ENCODE measurements at regions not wholly inside any gene's neighbourhood (a gene's known extent, or its start where the extent isn't known, plus 50 kb on each side); places are given as distances from the start of the nearest gene placed in this dataset.

DNA sequence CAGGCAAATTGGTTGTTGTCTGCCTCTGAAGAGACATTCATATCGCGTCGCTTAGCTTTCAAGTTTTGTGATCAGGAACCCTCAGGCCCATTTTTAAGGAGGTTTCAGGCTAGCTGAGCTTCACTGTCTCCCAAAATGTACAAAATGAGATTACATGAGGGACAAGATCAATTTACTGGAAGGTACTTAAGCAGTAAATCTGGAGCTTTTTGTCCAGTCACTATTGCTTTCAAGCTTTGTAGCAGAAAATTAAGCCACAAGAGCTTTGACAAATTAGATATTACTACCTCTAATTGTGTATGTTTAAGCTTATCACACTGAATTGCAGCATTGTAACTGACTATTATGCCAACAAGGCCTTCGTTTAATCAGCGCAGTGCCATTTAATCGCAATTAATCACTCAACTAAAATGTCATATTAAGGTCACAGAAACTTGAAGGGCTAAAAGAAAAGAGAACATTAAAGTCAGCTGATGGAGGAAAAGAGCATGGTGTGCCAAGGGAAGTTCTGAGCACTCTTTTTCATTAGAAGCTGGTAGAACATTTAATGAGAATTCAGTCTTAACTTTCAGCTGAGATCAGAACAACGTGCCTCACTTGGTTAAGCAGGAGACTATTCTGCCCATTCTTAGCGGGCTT, 353.0 kb downstream of the FBXO8 start:
- no peak for TF ChIP-seq POLR2A (IDR thresholded peaks at IDR 0.05)
- TF ChIP-seq, protein P1, sequence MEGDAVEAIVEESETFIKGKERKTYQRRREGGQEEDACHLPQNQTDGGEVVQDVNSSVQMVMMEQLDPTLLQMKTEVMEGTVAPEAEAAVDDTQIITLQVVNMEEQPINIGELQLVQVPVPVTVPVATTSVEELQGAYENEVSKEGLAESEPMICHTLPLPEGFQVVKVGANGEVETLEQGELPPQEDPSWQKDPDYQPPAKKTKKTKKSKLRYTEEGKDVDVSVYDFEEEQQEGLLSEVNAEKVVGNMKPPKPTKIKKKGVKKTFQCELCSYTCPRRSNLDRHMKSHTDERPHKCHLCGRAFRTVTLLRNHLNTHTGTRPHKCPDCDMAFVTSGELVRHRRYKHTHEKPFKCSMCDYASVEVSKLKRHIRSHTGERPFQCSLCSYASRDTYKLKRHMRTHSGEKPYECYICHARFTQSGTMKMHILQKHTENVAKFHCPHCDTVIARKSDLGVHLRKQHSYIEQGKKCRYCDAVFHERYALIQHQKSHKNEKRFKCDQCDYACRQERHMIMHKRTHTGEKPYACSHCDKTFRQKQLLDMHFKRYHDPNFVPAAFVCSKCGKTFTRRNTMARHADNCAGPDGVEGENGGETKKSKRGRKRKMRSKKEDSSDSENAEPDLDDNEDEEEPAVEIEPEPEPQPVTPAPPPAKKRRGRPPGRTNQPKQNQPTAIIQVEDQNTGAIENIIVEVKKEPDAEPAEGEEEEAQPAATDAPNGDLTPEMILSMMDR (IDR thresholded peaks at IDR 0.05), result no peak
- Histone ChIP-seq H3K36me3 (no peaks in the 10 kb centered on the region), H3K27me3 (no peaks in the 10 kb centered on the region), H3K4me3 (no peak overlapping the region), H3K4me1 (no peaks in the 10 kb centered on the region), H3K9me3 (no peaks in the 10 kb centered on the region), H3K27ac (no peak overlapping the region)
- DNase-seq (no peak), ATAC-seq (no peak)
- intact Hi-C loops (cut with DNase I), result no loop called here
- WGBS (ENCODE audit: insufficient coverage, low coverage, low lambda C conversion rate, missing lambda C conversion rate), result 65% methylated on average over 8 of the region's 8 CpGs

DNA sequence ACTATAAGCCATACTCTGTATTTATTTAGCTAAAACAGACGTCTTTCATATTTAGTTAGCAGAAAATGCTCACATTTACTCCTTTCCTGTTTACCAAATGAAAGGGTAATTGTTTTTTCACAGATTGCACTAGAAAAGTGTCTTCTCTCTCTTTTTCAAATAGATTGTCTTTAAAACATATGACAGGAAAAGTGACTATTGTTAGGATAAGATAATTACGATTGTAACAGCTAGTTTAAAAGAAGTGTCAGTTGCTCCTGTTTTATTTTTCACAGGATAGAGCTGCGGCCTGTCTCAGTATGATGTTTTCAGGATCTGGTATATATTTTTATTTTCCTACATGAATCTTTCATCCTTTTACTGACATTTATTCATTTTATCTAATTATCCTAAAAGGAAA, 353.5 kb downstream of the FBXO8 start:
- no peaks in the 10 kb centered on the region for H3K36me3 ChIP-seq
- no peaks in the 10 kb centered on the region for H3K27me3 ChIP-seq
- intact Hi-C loops (cut with DNase I), result no loop called here
- H3K9me3 ChIP-seq, result no peaks in the 10 kb centered on the region
- WGBS (ENCODE audit: insufficient coverage, low coverage, low lambda C conversion rate, missing lambda C conversion rate), result 29% methylated on average over 3 of the region's 3 CpGs
- no peaks in the 10 kb centered on the region for H3K4me1 ChIP-seq
- no peak overlapping the region for H3K4me3 ChIP-seq
- no peak overlapping the region for H3K27ac ChIP-seq
- no peak for ATAC-seq
- TF ChIP-seq, protein P1 (IDR thresholded peaks at IDR 0.05), result no peak
- TF ChIP-seq POLR2A (IDR thresholded peaks at IDR 0.05), result no peak
- no peak for DNase-seq

DNA sequence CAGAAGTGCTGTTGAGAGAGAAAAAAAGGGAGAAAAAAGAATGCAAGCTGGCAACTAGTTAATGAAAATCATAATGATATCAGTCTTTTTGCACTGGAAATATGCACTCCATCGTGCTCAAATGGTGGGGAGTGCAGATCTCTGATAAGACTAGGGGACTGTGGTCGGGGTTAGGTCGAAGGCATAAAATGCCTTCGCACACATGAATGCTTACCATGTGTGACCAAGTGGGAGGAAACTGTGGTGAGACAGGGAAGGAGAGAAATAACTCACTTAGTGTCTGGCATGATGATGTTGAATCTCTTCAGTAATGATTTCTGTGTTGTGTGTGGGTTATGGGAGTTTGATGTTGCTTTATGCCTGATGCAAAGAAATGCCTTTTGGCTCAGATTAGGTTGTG, 358.9 kb downstream of the FBXO8 start:
- TF ChIP-seq, protein P1 (IDR thresholded peaks at IDR 0.05), result no peak
- no peak for TF ChIP-seq POLR2A (IDR thresholded peaks at IDR 0.05)
- Histone ChIP-seq H3K4me1 (no peaks in the 10 kb centered on the region), H3K9me3 (no peaks in the 10 kb centered on the region), H3K36me3 (no peaks in the 10 kb centered on the region), H3K27ac (no peak overlapping the region), H3K4me3 (no peak overlapping the region), H3K27me3 (no peaks in the 10 kb centered on the region)
- ATAC-seq, result no peak
- intact Hi-C loops (cut with DNase I), result no loop called here
- DNase-seq, result no peak
- WGBS (ENCODE audit: insufficient coverage, low coverage, low lambda C conversion rate, missing lambda C conversion rate), result 14% methylated on average over 4 of the region's 4 CpGs

DNA sequence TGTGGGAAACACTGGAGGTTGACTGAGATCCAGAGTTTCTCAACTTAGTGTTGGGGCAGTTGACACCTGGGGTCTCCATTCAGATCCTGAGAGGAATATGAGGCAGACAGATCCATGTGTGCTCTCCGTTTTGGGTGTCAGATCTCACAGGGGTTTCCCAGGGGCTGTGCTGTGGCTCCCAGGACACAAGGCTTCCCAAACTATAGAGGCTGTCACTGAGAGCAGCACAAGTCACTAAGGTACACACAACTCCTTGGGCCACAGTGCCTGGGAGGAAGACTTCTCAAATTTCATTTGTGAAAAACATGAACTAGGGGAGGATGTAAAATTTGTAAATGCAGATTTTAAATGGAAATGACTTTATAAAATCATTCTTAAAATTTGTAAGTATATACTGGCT, 363.6 kb downstream of the FBXO8 start:
- DNase-seq (no peak), ATAC-seq (no peak)
- no peak overlapping the region for H3K27ac ChIP-seq
- intact Hi-C loops (cut with DNase I), result no loop called here
- no peak overlapping the region for H3K4me3 ChIP-seq
- H3K9me3 ChIP-seq, result no peaks in the 10 kb centered on the region
- H3K4me1 ChIP-seq, result no peaks in the 10 kb centered on the region
- H3K27me3 ChIP-seq, result no peaks in the 10 kb centered on the region
- WGBS (ENCODE audit: insufficient coverage, low coverage, low lambda C conversion rate, missing lambda C conversion rate), result 20% methylated on average over 1 of the region's 1 CpG
- no peaks in the 10 kb centered on the region for H3K36me3 ChIP-seq
- TF ChIP-seq POLR2A (IDR thresholded peaks at IDR 0.05), result no peak
- TF ChIP-seq, protein P1 (IDR thresholded peaks at IDR 0.05), result no peak

DNA sequence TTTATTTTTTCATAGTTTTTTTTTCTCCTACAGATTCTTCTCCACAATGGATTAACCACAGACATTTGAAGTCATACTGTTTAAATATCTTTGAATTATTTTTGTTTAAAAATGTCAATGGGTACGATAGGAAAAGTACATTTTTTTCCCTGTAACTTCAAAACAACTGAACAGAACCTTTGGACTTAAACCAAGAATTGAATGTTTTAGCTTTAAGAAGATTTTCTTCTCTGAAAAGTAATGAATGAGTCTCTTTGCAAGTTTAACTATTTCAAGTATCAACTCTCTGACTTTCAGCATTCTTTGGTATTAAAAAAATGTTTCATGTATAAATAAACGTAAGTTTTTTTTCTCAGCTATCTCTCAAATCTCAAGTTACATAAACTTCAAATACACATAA, 364.3 kb downstream of the FBXO8 start:
- no peaks in the 10 kb centered on the region for H3K4me1 ChIP-seq
- ATAC-seq (no peak), DNase-seq (no peak)
- H3K36me3 ChIP-seq, result no peaks in the 10 kb centered on the region
- H3K27me3 ChIP-seq, result no peaks in the 10 kb centered on the region
- intact Hi-C loops (cut with DNase I), result no loop called here
- no peak overlapping the region for H3K27ac ChIP-seq
- 31% methylated on average over 2 of the region's 2 CpGs for whole genome bisulfite sequencing (ENCODE audit: insufficient coverage, low coverage, low lambda C conversion rate, missing lambda C conversion rate)
- TF ChIP-seq, protein P1 (IDR thresholded peaks at IDR 0.05), result no peak
- TF ChIP-seq POLR2A (IDR thresholded peaks at IDR 0.05), result no peak
- H3K9me3 ChIP-seq, result no peaks in the 10 kb centered on the region
- no peak overlapping the region for H3K4me3 ChIP-seq

All from right lobe of liver (tissue), 6 donors.